ENCODE measurements at regions not wholly inside any gene's neighbourhood (a gene's known extent, or its start where the extent isn't known, plus 50 kb on each side); places are given as distances from the start of the nearest gene placed in this dataset.

- H3K4me1 ChIP-seq (ENCODE audit: control extremely low read depth in 1 of 4, control insufficient read depth in 4 of 4, insufficient read depth in 4 of 4, low read length in 3 of 4): no peaks in the 10 kb centered on the region
- H3K27me3 ChIP-seq (replicated peaks in 2 of 5; ENCODE audit: control insufficient read depth in 4 of 5, insufficient read depth in 5 of 5, low read length in 4 of 5): no peaks in the 10 kb centered on the region
- H3K4me3 ChIP-seq (ENCODE audit: control insufficient read depth in 1 of 7, extremely low read depth in 1 of 7, insufficient read depth in 4 of 7, low read depth in 2 of 7, low read length in 6 of 7): no peak overlapping the region
- H3K27ac ChIP-seq (ENCODE audit: insufficient read depth in 1 of 2, low read depth in 1 of 2, low read length in 2 of 2, poor library complexity in 1 of 2, severe bottlenecking in 2 of 2): no peak overlapping the region
- no peaks in the 10 kb centered on the region for H3K9me3 ChIP-seq (ENCODE audit: control extremely low read depth in 1 of 5, control insufficient read depth in 4 of 5, insufficient read depth in 2 of 5, low read depth in 1 of 5, low read length in 4 of 5)
- CTCF ChIA-PET: no interaction called here
- 100% methylated on average over 1 of the region's 1 CpG for WGBS (ENCODE audit: insufficient coverage)
- POLR2A ChIA-PET: interaction anchor here (0.6 kb wide), 1 partner anchor 10 kb away, joined by 3 read pairs; no protein-coding TSS in a partner anchor
- no peak for DNase-seq
- no peaks in the 10 kb centered on the region for H3K36me3 ChIP-seq (ENCODE audit: control insufficient read depth in 4 of 4, insufficient read depth in 4 of 4, low read length in 3 of 4)
These were observed 598.7 kb downstream of the EPHA5 start for GRCh38 chr4:65071564-65071963.

- Histone ChIP-seq H3K4me1 (ENCODE audit: control extremely low read depth in 1 of 4, control insufficient read depth in 4 of 4, insufficient read depth in 4 of 4, low read length in 3 of 4) (no peaks in the 10 kb centered on the region), H3K27me3 (replicated peaks in 2 of 5; ENCODE audit: control insufficient read depth in 4 of 5, insufficient read depth in 5 of 5, low read length in 4 of 5) (no peaks in the 10 kb centered on the region), H3K27ac (ENCODE audit: insufficient read depth in 1 of 2, low read depth in 1 of 2, low read length in 2 of 2, poor library complexity in 1 of 2, severe bottlenecking in 2 of 2) (no peak overlapping the region), H3K9me3 (ENCODE audit: control extremely low read depth in 1 of 5, control insufficient read depth in 4 of 5, insufficient read depth in 2 of 5, low read depth in 1 of 5, low read length in 4 of 5) (no peaks in the 10 kb centered on the region), H3K4me3 (ENCODE audit: control insufficient read depth in 1 of 7, extremely low read depth in 1 of 7, insufficient read depth in 4 of 7, low read depth in 2 of 7, low read length in 6 of 7) (no peak overlapping the region), H3K36me3 (ENCODE audit: control insufficient read depth in 4 of 4, insufficient read depth in 4 of 4, low read length in 3 of 4) (no peaks in the 10 kb centered on the region)
- no peak for DNase-seq
- WGBS (ENCODE audit: insufficient coverage): 78% methylated on average over 5 of the region's 6 CpGs
- POLR2A ChIA-PET: no interaction called here
- CTCF ChIA-PET: no interaction called here
These were observed 601.1 kb downstream of the EPHA5 start for GRCh38 chr4:65069177-65069576.

GRCh38 chr4:65066106-65066505, 604.2 kb downstream of the EPHA5 start:
- Histone ChIP-seq H3K9me3 (ENCODE audit: control extremely low read depth in 1 of 5, control insufficient read depth in 4 of 5, insufficient read depth in 2 of 5, low read depth in 1 of 5, low read length in 4 of 5) (no peaks in the 10 kb centered on the region), H3K27ac (ENCODE audit: insufficient read depth in 1 of 2, low read depth in 1 of 2, low read length in 2 of 2, poor library complexity in 1 of 2, severe bottlenecking in 2 of 2) (no peak overlapping the region), H3K36me3 (ENCODE audit: control insufficient read depth in 4 of 4, insufficient read depth in 4 of 4, low read length in 3 of 4) (no peaks in the 10 kb centered on the region), H3K27me3 (replicated peaks in 2 of 5; ENCODE audit: control insufficient read depth in 4 of 5, insufficient read depth in 5 of 5, low read length in 4 of 5) (no peaks in the 10 kb centered on the region), H3K4me3 (ENCODE audit: control insufficient read depth in 1 of 7, extremely low read depth in 1 of 7, insufficient read depth in 4 of 7, low read depth in 2 of 7, low read length in 6 of 7) (no peak overlapping the region), H3K4me1 (ENCODE audit: control extremely low read depth in 1 of 4, control insufficient read depth in 4 of 4, insufficient read depth in 4 of 4, low read length in 3 of 4) (no peaks in the 10 kb centered on the region)
- ChIA-PET POLR2A (no interaction called here), CTCF (no interaction called here)
- DNase-seq: no peak

GRCh38 chr4:65063601-65064000, 606.7 kb downstream of the EPHA5 start:
- no peaks in the 10 kb centered on the region for H3K27me3 ChIP-seq (replicated peaks in 2 of 5; ENCODE audit: control insufficient read depth in 4 of 5, insufficient read depth in 5 of 5, low read length in 4 of 5)

GRCh38 chr4:65050786-65051185, 619.5 kb downstream of the EPHA5 start:
- Histone ChIP-seq H3K4me3 (ENCODE audit: control insufficient read depth in 1 of 7, extremely low read depth in 1 of 7, insufficient read depth in 4 of 7, low read depth in 2 of 7, low read length in 6 of 7) (no peak overlapping the region), H3K27ac (ENCODE audit: insufficient read depth in 1 of 2, low read depth in 1 of 2, low read length in 2 of 2, poor library complexity in 1 of 2, severe bottlenecking in 2 of 2) (no peak overlapping the region), H3K9me3 (ENCODE audit: control extremely low read depth in 1 of 5, control insufficient read depth in 4 of 5, insufficient read depth in 2 of 5, low read depth in 1 of 5, low read length in 4 of 5) (no peaks in the 10 kb centered on the region), H3K36me3 (ENCODE audit: control insufficient read depth in 4 of 4, insufficient read depth in 4 of 4, low read length in 3 of 4) (no peaks in the 10 kb centered on the region), H3K4me1 (ENCODE audit: control extremely low read depth in 1 of 4, control insufficient read depth in 4 of 4, insufficient read depth in 4 of 4, low read length in 3 of 4) (no peaks in the 10 kb centered on the region), H3K27me3 (replicated peaks in 2 of 5; ENCODE audit: control insufficient read depth in 4 of 5, insufficient read depth in 5 of 5, low read length in 4 of 5) (no peaks in the 10 kb centered on the region)
- peak in 1 of 3 donors; percentile 9 for DNase-seq
- WGBS (ENCODE audit: insufficient coverage): no CpG with 5 or more reads among the region's 1 CpG
- ChIA-PET POLR2A (no interaction called here), CTCF (no interaction called here)

More at GRCh38 chr4:65063601-65064000, 606.7 kb downstream of the EPHA5 start:
- Histone ChIP-seq H3K27ac (ENCODE audit: insufficient read depth in 1 of 2, low read depth in 1 of 2, low read length in 2 of 2, poor library complexity in 1 of 2, severe bottlenecking in 2 of 2) (no peak overlapping the region), H3K9me3 (ENCODE audit: control extremely low read depth in 1 of 5, control insufficient read depth in 4 of 5, insufficient read depth in 2 of 5, low read depth in 1 of 5, low read length in 4 of 5) (no peaks in the 10 kb centered on the region), H3K4me1 (ENCODE audit: control extremely low read depth in 1 of 4, control insufficient read depth in 4 of 4, insufficient read depth in 4 of 4, low read length in 3 of 4) (no peaks in the 10 kb centered on the region), H3K36me3 (ENCODE audit: control insufficient read depth in 4 of 4, insufficient read depth in 4 of 4, low read length in 3 of 4) (no peaks in the 10 kb centered on the region), H3K4me3 (ENCODE audit: control insufficient read depth in 1 of 7, extremely low read depth in 1 of 7, insufficient read depth in 4 of 7, low read depth in 2 of 7, low read length in 6 of 7) (no peak overlapping the region)
- ChIA-PET CTCF (no interaction called here), POLR2A (no interaction called here)
- WGBS (ENCODE audit: insufficient coverage): 90% methylated on average over 1 of the region's 1 CpG
- DNase-seq: no peak

- Histone ChIP-seq H3K27me3 (replicated peaks in 2 of 5; ENCODE audit: control insufficient read depth in 4 of 5, insufficient read depth in 5 of 5, low read length in 4 of 5) (no peaks in the 10 kb centered on the region), H3K4me3 (ENCODE audit: control insufficient read depth in 1 of 7, extremely low read depth in 1 of 7, insufficient read depth in 4 of 7, low read depth in 2 of 7, low read length in 6 of 7) (no peak overlapping the region), H3K36me3 (ENCODE audit: control insufficient read depth in 4 of 4, insufficient read depth in 4 of 4, low read length in 3 of 4) (no peaks in the 10 kb centered on the region), H3K27ac (ENCODE audit: insufficient read depth in 1 of 2, low read depth in 1 of 2, low read length in 2 of 2, poor library complexity in 1 of 2, severe bottlenecking in 2 of 2) (no peak overlapping the region), H3K9me3 (ENCODE audit: control extremely low read depth in 1 of 5, control insufficient read depth in 4 of 5, insufficient read depth in 2 of 5, low read depth in 1 of 5, low read length in 4 of 5) (no peaks in the 10 kb centered on the region), H3K4me1 (ENCODE audit: control extremely low read depth in 1 of 4, control insufficient read depth in 4 of 4, insufficient read depth in 4 of 4, low read length in 3 of 4) (no peaks in the 10 kb centered on the region)
- POLR2A ChIA-PET: no interaction called here
- CTCF ChIA-PET: interaction anchor here (0.6 to 1.3 kb wide), 2 partner anchors 23 to 50 kb away, joined by 3 read pairs; no protein-coding TSS in a partner anchor
- peak in 1 of 3 donors; percentile 3 for DNase-seq
- WGBS (ENCODE audit: insufficient coverage): 70% methylated on average over 1 of the region's 4 CpGs
These were observed 623.8 kb downstream of the EPHA5 start for GRCh38 chr4:65046192-65047133.

- no peaks in the 10 kb centered on the region for H3K36me3 ChIP-seq (ENCODE audit: control insufficient read depth in 4 of 4, insufficient read depth in 4 of 4, low read length in 3 of 4)
- DNase-seq: peak in 2 of 3 donors; percentile 5 to 6
- no CpG with 5 or more reads among the region's 2 CpGs for WGBS (ENCODE audit: insufficient coverage)
- POLR2A ChIA-PET: no interaction called here
- no peak overlapping the region for H3K27ac ChIP-seq (ENCODE audit: insufficient read depth in 1 of 2, low read depth in 1 of 2, low read length in 2 of 2, poor library complexity in 1 of 2, severe bottlenecking in 2 of 2)
- H3K4me1 ChIP-seq (ENCODE audit: control extremely low read depth in 1 of 4, control insufficient read depth in 4 of 4, insufficient read depth in 4 of 4, low read length in 3 of 4): no peaks in the 10 kb centered on the region
- H3K27me3 ChIP-seq (replicated peaks in 2 of 5; ENCODE audit: control insufficient read depth in 4 of 5, insufficient read depth in 5 of 5, low read length in 4 of 5): peaks cover 0 to 2% (median 0%) of the 10 kb centered on the region in 5 experiments
- H3K9me3 ChIP-seq (ENCODE audit: control extremely low read depth in 1 of 5, control insufficient read depth in 4 of 5, insufficient read depth in 2 of 5, low read depth in 1 of 5, low read length in 4 of 5): no peaks in the 10 kb centered on the region
- CTCF ChIA-PET: no interaction called here
- H3K4me3 ChIP-seq (ENCODE audit: control insufficient read depth in 1 of 7, extremely low read depth in 1 of 7, insufficient read depth in 4 of 7, low read depth in 2 of 7, low read length in 6 of 7): no peak overlapping the region
These were observed 624.6 kb upstream of the TECRL start for GRCh38 chr4:65033899-65034298.

Measured in common myeloid progenitor, CD34-positive (primary cell).